ENCODE measurements at regions not wholly inside any gene's neighbourhood (a gene's known extent, or its start where the extent isn't known, plus 50 kb on each side); places are given as distances from the start of the nearest gene placed in this dataset.
"Not testable (repeated sequence)": the region's sequence is repeated elsewhere in the genome, so short reads cannot be mapped to it uniquely, and the experiment has no call there.

DNA sequence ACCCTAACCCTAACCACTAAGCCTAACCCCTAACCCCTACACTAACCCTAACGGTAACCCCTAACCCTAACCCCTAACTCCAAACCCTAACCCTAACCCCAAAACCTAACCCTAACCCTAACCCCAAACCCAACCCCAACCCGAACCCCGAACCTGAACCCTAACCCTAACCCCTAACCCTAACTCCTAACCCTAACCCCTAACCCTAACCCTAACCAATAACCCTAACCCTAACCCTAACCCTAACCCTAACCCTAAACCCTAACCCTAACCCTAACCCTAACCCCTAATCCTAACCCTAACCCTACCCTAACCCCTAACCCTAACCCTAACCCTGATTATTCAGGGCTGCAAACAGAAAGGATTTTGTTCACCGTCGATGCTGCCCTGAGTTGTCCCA is 144.6 kb upstream of the DUSP22 start:
- DNase-seq = not testable (repeated sequence)

DNA sequence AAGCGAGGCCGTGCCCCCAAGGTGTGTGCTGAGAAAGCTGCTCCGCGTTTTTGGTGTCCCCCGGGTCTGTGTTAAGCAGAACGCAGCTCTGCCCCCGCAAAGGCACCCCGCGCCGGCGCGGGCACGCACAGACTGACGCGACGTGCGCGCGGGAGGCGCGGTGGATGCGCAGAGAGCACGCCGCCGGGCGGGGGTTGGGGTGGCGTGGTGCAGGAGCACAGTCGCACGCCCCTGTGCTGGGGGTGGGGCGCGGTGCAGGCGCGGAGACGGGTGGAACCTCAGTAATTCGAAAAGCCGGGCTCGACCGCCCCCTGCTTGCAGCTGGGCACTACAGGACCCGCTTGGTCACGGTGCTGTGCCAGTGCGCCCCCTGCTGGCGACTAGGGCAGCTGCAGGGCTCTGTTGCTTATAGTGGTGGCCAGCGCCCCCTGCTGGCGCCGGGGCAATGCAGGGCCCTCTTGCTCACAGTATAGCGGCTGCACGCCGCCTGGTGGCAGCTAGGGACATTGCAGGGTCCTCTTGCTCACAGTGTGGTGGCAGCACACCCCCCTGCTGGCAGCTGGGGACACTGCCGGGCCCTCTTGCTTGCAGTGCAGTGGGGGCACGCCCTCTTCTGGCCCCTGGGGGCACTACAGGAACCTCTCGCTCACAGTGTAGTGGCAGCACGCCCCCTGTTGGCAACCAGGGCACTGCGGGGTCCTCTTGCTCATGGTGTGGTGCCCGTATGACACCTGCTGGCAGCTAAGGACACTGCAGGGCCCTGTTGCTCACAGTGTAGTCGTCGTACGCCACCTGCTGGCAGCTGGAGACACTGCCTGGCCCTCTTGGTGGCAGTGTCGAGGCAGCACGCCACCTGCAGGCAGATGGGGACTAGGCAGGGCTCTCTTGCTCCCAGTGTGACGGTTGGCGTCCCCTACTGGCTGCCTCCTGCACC is 144.0 kb upstream of the DUSP22 start:
- DNase-seq = peak; percentile 56

DNA sequence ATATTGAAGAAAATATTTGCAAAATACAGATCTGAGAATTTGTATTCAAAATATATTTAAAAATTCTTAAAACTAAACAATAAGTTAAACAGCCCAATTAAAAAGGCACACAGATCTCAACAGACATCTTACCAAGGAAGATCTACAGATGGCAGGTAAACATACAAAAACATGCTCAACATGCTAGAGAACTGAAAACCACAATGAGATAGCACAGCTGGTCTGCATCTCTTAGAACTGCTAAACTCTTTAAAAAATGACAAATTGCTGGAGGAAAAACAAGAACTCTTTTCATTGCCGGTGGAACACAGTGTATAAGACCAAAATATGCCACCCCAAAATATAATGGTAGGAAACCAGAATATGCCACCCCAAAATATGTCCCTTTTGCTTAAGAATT is 142.1 kb upstream of the DUSP22 start:
- not testable (repeated sequence) for DNase-seq

DNA sequence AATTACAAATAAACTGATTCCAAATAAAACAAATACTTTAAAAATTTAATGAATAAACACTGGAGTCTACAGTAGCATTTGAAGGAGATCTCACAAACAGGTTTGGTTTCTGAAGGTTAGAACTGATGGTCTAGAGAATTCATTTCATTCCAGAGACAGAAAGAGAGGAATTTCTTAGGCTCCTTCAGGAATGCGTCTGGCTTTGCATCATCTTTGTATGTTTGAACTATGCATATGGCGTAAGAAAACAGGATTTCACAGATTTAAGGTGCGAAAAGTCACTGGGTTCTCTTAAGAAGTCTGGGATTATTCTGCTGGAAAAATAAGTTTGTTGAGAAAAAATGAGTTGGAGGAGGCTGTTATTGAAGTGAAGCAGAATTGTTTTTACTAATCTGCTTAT is 139.9 kb upstream of the DUSP22 start:
- not testable (repeated sequence) for DNase-seq

DNA sequence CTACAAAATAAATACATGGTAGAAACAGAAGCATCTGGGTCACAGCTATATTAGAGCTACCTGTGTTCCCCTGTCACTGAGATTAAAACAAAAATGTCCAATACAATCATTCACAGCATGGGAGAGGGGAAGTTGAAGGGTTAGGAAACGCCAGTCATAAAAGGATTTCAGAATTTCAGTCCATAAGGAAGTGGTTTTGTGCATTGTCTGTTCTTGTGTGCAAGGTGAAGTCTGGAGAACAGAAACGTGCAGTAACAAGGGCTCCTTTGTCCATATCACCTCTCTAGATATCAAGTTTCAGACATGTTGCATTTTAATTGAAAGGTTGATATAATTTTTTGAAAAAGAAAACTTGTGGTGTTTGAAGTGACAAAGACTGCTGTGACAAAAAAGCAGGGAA is 139.3 kb upstream of the DUSP22 start:
- not testable (repeated sequence) for DNase-seq

DNA sequence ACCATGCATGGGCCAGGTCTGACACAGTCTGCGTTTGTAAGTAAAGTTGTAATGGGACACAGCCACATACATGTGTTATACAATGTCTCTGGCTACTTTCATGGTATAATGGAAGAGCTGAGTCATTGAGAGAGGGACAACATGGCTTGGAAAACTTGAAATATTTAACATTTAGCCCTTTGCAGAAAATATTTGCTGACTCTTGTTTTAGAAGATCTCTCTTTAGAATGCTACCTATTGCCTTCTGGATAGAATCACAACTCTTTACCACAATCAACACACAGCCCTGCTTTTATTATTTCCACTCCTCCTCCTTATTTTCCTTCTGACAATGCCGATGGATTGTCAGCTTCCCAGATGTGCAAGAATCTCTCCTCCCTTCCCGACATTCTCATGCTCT is 138.4 kb upstream of the DUSP22 start:
- DNase-seq = not testable (repeated sequence)

DNA sequence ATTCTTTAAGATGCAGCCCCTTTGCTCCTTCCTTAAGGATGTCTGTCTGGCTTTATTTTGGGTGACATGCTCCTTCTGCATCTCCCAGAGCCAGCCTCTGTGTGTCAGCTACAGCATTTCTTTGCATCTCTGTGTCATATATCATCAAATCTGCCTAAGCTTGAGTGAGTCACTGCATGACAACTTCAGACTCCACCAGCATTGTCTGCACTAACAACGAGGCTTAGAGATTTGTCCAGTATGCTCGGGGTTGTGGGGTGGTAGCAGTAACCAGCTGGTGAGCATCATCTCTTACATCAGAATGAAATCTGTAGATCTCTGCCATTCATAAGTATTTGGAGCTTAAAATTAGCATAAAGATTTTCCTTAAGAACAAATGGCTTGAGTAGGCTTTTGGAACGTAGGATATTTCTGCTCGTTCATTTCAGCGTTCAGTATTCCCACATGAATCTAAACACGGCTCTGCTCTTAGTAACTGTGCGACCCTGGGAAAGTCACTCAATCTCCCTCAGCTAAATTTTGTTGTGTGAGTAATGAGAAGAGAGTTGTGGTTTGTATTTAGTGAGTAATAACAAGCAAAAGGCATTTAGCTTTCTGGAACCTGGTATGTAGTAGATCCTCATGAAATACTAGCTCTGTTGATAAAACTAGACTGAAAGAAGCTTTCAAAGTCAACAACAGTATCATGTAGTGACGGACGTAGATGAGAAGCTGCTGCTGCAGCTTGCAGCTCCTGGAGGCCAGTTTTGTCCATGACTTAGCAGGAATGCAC is 137.8 kb upstream of the DUSP22 start:
- not testable (repeated sequence) for DNase-seq

DNA sequence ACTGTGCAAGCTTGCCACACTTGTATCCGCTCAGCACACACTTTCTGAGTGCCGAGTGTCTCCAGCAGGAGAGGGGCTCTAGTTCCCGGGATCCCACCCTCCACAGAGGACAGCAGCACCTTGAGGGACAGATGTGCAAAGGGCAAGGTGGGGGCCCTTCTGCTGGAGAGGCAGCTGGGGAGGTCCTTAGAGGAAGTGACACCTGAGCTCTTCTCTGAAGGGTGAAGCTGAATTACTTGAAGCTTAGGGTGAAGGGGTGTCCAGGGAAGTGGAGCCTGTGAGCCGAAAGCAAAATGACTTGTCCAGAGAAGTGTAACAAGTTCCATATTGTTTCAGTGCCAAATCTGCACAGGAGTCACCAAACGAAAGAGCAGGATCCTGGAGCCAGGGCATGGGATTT is 136.3 kb upstream of the DUSP22 start:
- no peak for DNase-seq

DNA sequence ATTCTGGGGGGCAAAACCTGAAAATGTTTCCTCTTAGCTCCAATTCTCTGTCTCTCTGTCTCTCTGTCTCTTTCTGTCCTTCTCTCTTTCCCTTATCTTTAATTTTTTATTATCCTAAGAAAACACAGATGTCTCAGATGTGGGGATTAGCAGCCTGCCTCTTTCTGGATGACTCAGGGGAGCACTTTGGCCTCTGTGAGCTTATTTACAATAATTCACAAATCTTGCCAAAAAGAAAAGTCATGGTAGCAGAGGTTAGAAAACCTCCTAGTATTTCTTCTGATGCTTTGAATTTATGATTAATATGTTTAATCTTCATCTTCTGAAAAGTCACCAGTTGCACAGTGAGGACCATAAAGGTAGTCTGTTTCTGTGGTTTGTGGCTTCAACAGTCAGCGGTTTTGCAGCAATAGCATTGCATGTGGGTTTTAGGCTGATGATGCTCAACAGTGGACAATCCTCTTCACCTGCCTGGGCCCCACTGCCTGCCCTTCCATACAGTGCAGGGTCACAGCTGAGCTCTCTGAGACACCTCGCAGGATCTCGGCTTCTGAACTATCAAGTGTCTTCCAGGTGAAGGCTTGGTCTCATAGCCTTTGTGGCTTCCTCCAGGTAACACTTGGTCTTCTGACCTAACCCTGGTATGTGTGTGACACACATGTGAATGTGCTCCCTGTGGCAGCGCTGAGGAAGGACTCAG is 135.7 kb upstream of the DUSP22 start:
- DNase-seq = not testable (repeated sequence)

DNA sequence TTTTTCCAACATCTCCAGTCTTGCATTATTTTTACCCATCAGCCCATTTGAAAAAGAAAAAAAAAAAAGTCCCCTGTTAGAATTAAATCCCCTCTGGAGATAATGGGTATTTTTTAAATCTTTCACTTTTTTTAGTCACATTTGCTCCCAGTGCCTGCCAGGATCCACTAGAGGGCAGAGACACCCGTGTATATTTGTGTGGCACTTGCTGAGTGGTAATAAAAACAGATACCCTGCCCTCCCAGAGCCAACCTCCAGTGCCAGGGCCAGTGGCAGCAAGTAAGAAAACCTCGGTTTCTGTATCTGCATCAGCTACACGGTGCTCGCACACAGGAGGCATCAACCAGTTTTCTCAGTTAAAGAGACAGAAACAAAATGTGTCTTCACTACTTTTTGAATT is 135.1 kb upstream of the DUSP22 start:
- DNase-seq = not testable (repeated sequence)

DNA sequence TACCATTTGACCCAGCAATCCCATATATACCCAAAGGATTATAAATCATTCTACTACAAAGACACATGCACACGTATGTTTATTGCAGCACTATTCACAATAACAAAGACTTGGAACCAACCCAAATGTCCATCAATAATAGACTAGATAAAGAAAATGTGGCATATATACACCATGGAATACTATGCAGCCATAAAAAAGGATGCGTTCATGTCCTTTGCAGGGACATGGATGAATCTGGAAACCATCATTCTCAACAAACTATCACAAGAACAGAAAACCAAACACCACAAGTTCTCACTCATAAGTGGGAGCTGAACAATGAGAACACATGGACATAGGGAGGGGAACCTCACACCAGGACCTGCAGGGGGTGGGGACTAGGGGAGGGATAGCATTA is 130.6 kb upstream of the DUSP22 start:
- not testable (repeated sequence) for DNase-seq

DNA sequence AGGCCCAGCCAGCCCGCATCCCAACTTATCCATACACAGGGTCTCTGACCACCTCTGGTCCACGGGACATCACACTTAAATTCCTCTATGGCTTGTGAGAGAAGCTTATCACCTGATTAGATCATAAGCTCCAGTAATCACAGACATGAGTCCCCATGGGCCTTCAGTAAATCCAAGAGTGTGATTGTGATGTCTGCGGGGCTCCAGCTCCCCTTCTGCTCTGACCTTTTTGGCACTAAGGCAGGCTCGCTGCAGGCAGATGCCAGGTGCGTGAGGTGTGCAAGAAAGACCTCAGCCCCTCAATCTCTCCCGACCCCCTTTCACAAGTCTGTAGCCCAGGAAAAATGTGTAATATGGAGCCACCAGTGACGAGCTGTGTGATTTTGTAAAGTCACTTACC is 127.6 kb upstream of the DUSP22 start:
- no peak for DNase-seq

DNA sequence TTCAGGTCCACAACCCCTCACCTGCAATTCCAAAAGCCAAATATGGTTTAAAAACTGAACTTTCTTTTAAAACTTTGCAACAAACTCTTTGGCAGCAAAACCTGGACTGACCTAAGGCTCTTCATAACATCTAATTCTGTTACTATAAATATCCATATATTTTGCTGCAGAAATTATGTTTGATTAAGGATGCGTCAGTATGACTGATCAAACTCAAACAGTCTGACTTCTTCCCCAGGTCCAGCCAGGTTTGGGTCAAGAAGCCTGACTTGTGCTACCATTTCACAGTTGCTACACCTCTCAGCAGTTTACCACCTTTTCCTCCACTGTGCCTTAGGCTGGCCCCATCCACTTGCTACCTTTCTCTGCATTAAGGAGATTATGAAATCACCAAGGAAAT is 127.0 kb upstream of the DUSP22 start:
- DNase-seq = no peak

DNA sequence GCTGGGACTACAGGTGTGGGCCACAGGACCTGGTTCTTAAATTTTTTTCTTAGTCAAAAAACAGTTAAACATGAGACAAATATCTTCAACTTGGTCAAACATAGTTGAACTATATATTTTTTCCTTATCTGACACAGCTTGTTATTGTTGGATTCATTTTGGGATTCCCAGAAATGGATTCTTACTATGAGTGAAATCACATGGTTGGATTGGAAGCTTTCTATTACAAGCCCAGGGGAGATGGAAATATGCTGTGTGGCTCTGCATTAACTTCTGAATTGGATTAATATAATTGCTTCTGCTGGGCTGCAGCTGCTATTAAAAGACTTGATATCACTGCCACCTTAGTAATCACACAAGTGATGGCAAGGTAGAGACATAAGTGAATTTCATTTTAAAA is 126.4 kb upstream of the DUSP22 start:
- no peak for DNase-seq

DNA sequence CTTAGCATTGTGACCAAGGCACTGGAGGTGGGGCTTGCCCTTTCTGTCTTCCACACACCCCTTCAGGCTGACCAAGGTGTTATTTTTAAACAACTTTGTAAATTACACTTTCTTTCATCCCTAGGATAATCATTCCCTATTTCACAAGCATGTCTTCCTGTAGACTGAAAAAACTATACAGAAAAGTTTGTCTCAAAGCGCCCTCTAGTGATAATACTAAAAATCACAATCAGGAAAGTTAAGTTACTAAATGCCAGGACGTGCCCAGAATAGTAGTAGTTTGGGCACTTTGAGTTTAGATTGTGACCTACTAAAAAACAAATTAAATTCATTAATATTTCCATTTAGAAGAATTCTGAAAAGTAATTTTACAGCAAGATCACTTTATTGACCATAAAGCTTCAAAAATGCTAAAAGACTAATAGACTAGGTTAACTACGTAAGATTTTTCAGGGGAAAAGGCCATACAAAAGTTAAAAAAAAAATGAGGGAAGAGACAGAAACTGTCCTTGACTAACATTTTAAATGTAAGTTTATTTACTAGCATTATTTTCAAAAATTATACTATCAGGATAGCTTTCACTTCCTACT is 123.3 kb upstream of the DUSP22 start:
- no peak for DNase-seq

DNA sequence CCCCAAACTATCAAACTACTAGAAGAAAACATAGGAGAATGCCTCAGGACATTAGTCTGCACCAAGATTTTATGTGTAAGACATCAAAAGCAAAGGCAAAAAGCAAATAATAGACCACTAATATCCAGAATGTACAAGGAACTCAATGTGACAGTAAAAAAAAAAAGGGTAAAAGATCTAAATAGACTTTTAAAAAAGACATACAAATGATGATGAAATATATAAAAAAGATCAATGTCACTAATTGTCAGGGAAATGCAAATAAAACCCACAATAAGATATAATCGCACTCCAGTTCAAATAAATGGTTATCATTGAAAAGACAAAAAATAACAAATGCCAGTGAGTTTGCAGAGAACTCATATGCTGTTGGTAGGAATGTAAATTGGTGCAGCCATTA is 118.3 kb upstream of the DUSP22 start:
- no peak for DNase-seq

DNA sequence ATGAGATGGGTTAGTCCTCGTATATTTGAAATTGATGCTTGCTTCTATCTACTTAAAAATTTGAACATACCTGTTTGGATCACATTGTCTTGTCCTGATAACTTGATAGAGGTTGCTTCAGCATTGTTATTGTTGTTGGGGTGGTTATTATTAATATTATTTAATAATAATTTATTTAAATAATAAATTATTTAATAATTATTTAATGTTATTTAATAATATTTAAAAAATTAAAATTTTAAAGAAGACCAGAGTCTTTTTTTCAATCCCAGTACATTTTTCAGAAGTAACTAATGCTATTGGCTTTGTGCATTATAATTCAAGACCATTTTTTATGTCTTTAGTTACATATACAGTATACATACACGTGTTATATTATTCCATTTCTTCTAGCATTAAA is 116.6 kb upstream of the DUSP22 start:
- DNase-seq = no peak

DNA sequence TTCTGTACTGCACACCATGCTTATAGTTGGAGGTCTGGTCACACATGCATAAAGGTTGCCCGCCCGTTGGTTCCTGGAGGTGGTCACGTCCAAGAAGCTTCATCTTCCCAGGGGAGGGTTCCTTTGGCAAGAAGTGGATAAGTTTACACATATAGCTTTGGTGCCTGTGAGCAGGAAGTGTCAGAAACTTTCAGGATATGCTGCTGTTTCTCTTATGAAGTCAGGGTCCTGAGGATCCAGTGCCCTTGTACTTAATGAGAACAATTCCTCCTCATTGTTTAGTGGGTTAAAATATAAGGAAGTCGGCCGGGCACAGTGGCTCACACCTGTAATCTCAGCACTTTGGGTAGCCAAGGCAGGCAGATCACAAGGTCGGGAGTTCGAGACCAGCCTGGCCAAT is 115.5 kb upstream of the DUSP22 start:
- DNase-seq = no peak

DNA sequence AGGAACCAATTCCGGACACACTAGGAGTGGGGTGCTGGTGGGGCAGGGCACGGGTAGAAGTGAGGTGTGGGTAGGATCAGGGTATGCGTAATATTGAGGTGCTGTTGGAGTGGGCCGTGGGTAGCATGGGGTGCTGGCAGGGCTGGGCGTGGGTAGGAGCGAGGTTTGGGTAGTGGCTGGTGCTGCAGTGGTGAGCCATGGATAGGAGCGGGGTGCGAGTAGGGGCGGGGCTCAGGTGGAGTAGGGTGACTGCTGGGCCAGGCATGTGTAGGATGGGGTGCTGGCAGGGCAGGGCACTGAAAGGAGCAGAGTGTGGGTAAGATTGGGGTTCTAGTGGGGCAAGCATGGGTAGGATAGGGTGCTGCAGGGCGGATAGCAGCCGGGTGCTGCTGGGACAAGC is 114.2 kb upstream of the DUSP22 start:
- DNase-seq = no peak

DNA sequence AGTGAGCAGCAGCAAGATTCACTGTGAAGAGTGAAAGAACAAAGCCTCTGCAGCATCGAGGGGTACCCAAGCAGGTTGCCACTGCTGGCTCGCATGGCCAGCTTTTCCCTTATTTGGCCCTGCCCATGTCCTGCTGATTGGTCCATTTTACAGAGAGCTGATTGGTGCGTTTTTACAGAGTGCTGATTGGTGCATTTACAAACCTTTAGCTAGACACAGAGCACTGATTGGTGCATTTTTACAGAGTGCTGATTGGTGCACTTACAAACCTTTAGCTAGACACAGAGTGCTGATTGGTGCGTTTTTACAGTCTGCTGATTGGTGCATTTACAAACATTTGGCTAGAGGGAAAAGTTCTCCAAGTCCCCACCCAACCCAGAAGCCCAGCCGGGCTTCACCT is 113.4 kb upstream of the DUSP22 start:
- DNase-seq = not testable (repeated sequence)

DNA sequence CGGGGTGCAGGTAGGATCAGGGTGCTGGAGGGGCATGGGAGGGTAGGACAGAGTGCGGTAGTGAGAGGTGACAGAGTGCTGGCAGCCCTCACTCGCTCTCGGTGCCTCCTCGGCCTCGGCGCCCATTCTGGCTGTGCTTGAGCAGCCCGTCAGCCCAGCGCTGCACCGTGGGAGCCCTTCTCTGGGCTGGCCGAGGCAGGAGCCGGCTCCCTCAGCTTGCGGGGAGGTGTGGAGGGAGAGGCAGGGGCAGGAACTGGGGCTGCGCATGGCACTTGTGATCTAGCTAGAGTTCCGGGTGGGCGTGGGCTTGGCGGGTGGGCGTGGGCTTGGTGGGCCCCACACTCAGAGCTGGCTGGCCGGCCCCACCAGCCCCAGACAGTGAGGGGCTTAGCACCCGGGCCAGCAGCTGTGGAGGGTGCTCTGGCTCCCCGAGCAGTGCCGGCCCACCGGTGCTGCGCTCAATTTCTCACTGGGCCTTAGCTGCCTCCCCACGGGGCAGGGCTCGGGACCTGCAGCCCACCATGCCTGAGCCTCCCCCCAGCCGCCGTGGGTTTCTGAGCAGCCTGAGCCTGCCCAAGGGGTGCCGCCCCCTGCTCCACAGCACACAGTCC is 112.8 kb upstream of the DUSP22 start:
- no peak for DNase-seq

DNA sequence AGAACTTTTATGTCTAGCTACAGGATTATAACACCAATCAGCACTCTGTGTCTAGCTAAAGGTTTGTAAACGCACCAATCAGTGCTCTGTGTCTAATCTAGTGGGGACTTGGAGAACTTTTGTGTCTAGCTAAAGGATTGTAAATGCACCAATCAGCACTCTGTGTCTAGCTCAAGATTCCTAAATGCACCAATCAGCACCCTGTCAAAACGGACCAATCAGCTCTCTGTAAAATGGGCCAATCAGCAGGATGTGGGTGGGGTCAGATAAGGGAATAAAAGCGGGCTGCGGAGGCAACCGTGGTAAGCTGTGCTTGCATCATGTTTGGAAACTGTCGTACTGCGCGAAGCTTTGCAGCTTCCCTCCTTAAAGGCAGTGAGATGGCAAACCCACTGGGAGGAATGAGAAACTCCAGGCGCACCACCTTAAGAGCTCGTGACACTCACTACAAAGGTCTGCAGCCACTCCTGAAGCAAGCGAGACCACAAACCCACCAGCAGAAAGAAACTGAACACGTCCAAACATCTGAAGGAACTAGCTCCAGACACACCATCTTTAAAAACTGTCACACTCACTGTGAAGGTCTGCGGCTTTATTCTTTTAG is 112.1 kb upstream of the DUSP22 start:
- not testable (repeated sequence) for DNase-seq

Data from stimulated activated CD4-positive, alpha-beta T cell treated with anti-CD3 and anti-CD28 coated beads, Interleukin-12 subunit alpha, Interleukin-12 subunit beta, amount 100 ng/mL, for 4 hours (primary cell).